ENCODE measurements at regions not wholly inside any gene's neighbourhood (a gene's known extent, or its start where the extent isn't known, plus 50 kb on each side); places are given as distances from the start of the nearest gene placed in this dataset.
"Not testable (repeated sequence)": the region's sequence is repeated elsewhere in the genome, so short reads cannot be mapped to it uniquely, and the experiment has no call there.

GRCh38 chr13:48583859-48584311, 51.0 kb upstream of the RCBTB2 start:
- no peak overlapping the region for H3K27ac ChIP-seq
- no peak overlapping the region for H3K4me3 ChIP-seq
- DNase-seq (ENCODE audit: low read depth in 1 of 2, low spot score in 1 of 2), result no peak
- H3K4me1 ChIP-seq (ENCODE audit: low read depth), result peaks cover 6% of the 10 kb centered on the region
- no peaks in the 10 kb centered on the region for H3K36me3 ChIP-seq
- no peak for TF ChIP-seq CTCF (IDR thresholded peaks at IDR 0.05; ENCODE audit: low read depth, low read length)
- no peaks in the 10 kb centered on the region for H3K27me3 ChIP-seq
- H3K9me3 ChIP-seq (ENCODE audit: low read depth), result no peaks in the 10 kb centered on the region

GRCh38 chr13:48585456-48585840, 52.6 kb upstream of the RCBTB2 start:
- no peak for TF ChIP-seq CTCF (IDR thresholded peaks at IDR 0.05; ENCODE audit: low read depth, low read length)
- no peak overlapping the region for H3K27ac ChIP-seq
- H3K4me3 ChIP-seq, result no peak overlapping the region
- DNase-seq (ENCODE audit: low read depth in 1 of 2, low spot score in 1 of 2), result peak in 1 of 2 donors; percentile 88
- H3K36me3 ChIP-seq, result no peaks in the 10 kb centered on the region
- H3K27me3 ChIP-seq, result no peaks in the 10 kb centered on the region
- no peaks in the 10 kb centered on the region for H3K9me3 ChIP-seq (ENCODE audit: low read depth)
- peaks cover 6% of the 10 kb centered on the region for H3K4me1 ChIP-seq (ENCODE audit: low read depth)

GRCh38 chr13:48586591-48587103, 53.8 kb upstream of the RCBTB2 start:
- TF ChIP-seq CTCF (IDR thresholded peaks at IDR 0.05; ENCODE audit: low read depth, low read length), result no peak
- Histone ChIP-seq H3K4me3 (no peak overlapping the region), H3K27me3 (no peaks in the 10 kb centered on the region), H3K27ac (no peak overlapping the region), H3K9me3 (ENCODE audit: low read depth) (no peaks in the 10 kb centered on the region), H3K36me3 (no peaks in the 10 kb centered on the region), H3K4me1 (ENCODE audit: low read depth) (peaks cover 5% of the 10 kb centered on the region)
- DNase-seq (ENCODE audit: low read depth in 1 of 2, low spot score in 1 of 2), result peak in 1 of 2 donors; percentile 84

GRCh38 chr13:48588120-48588519, 55.2 kb upstream of the RCBTB2 start:
- Histone ChIP-seq H3K27me3 (no peaks in the 10 kb centered on the region), H3K36me3 (no peaks in the 10 kb centered on the region), H3K4me1 (ENCODE audit: low read depth) (no peaks in the 10 kb centered on the region), H3K4me3 (no peak overlapping the region), H3K9me3 (ENCODE audit: low read depth) (no peaks in the 10 kb centered on the region), H3K27ac (no peak overlapping the region)
- no peak for DNase-seq (ENCODE audit: low read depth in 1 of 2, low spot score in 1 of 2)
- TF ChIP-seq CTCF (IDR thresholded peaks at IDR 0.05; ENCODE audit: low read depth, low read length), result no peak

GRCh38 chr13:48590141-48590901, 57.4 kb upstream of the RCBTB2 start:
- no peak for TF ChIP-seq CTCF (IDR thresholded peaks at IDR 0.05; ENCODE audit: low read depth, low read length)
- Histone ChIP-seq H3K27ac (no peak overlapping the region), H3K9me3 (ENCODE audit: low read depth) (no peaks in the 10 kb centered on the region), H3K27me3 (no peaks in the 10 kb centered on the region), H3K36me3 (no peaks in the 10 kb centered on the region), H3K4me1 (ENCODE audit: low read depth) (no peaks in the 10 kb centered on the region), H3K4me3 (no peak overlapping the region)
- no peak for DNase-seq (ENCODE audit: low read depth in 1 of 2, low spot score in 1 of 2)

- H3K27me3 ChIP-seq; DNase-seq (ENCODE audit: low read depth in 1 of 2, low spot score in 1 of 2); H3K9me3 ChIP-seq (ENCODE audit: low read depth); H3K4me3 ChIP-seq; H3K4me1 ChIP-seq (ENCODE audit: low read depth); H3K36me3 ChIP-seq; H3K27ac ChIP-seq: not testable (repeated sequence)
Measured at GRCh38 chr13:48591124-48591872, 58.4 kb upstream of the RCBTB2 start.
